ENCODE measurements at regions not wholly inside any gene's neighbourhood (a gene's known extent, or its start where the extent isn't known, plus 50 kb on each side); places are given as distances from the start of the nearest gene placed in this dataset.

- no peak overlapping the region for H2BK120ac ChIP-seq (ENCODE audit: low read depth, low read length)
- H3K56ac ChIP-seq (ENCODE audit: low read length), result no peak overlapping the region
- H4K5ac ChIP-seq (ENCODE audit: low read length), result no peak overlapping the region
- no peak overlapping the region for H3K27ac ChIP-seq (ENCODE audit: low read depth, low read length)
- no peak overlapping the region for H3K4me3 ChIP-seq (ENCODE audit: low read length)
- DNase-seq, result no peak
- no peak overlapping the region for H3K18ac ChIP-seq (ENCODE audit: low read length)
- no peak overlapping the region for H2BK15ac ChIP-seq (replicated peaks; ENCODE audit: low read depth)
- H3K4ac ChIP-seq (ENCODE audit: low read depth, low read length), result no peak overlapping the region
- no peaks in the 10 kb centered on the region for H3K79me2 ChIP-seq (ENCODE audit: control insufficient read depth, insufficient read depth, low read length)
- H3K4me2 ChIP-seq (ENCODE audit: low read length), result no peak overlapping the region
- H3K4me1 ChIP-seq (ENCODE audit: control insufficient read depth, low read depth, low read length), result peaks cover 3% of the 10 kb centered on the region
- H2AK5ac ChIP-seq (ENCODE audit: low read length), result no peak overlapping the region
- H2BK5ac ChIP-seq (ENCODE audit: low read length), result no peak overlapping the region
- no peak overlapping the region for H4K8ac ChIP-seq (ENCODE audit: low read depth, low read length)
- H3K79me1 ChIP-seq (ENCODE audit: low read length), result no peaks in the 10 kb centered on the region
- no peaks in the 10 kb centered on the region for H3K36me3 ChIP-seq (ENCODE audit: control insufficient read depth, insufficient read depth, low read length)
- no peaks in the 10 kb centered on the region for H3K27me3 ChIP-seq (ENCODE audit: insufficient read depth, low read length, poor library complexity)
- H3K9ac ChIP-seq (ENCODE audit: low read length), result no peak overlapping the region
- no peak overlapping the region for H3K23ac ChIP-seq (ENCODE audit: low read length)
Observed at GRCh38 chr3:56856752-56857151, 55.0 kb upstream of the ARHGEF3 start.

GRCh38 chr3:56855856-56856512, 54.2 kb upstream of the ARHGEF3 start:
- H3K79me2 ChIP-seq (ENCODE audit: control insufficient read depth, insufficient read depth, low read length), result no peaks in the 10 kb centered on the region

GRCh38 chr3:56854856-56855611, 53.3 kb upstream of the ARHGEF3 start:
- WGBS (ENCODE audit: extremely low coverage, insufficient coverage, low lambda C conversion rate), result no CpG with 5 or more reads among the region's 5 CpGs
- Histone ChIP-seq H3K27me3 (ENCODE audit: insufficient read depth, low read length, poor library complexity) (no peaks in the 10 kb centered on the region), H3K23ac (ENCODE audit: low read length) (no peak overlapping the region)

More at GRCh38 chr3:56855856-56856512, 54.2 kb upstream of the ARHGEF3 start:
- Histone ChIP-seq H4K5ac (ENCODE audit: low read length) (no peak overlapping the region), H3K9ac (ENCODE audit: low read length) (no peak overlapping the region), H2BK120ac (ENCODE audit: low read depth, low read length) (no peak overlapping the region), H3K4me3 (ENCODE audit: low read length) (no peak overlapping the region), H3K4ac (ENCODE audit: low read depth, low read length) (no peak overlapping the region), H2BK5ac (ENCODE audit: low read length) (no peak overlapping the region), H3K56ac (ENCODE audit: low read length) (no peak overlapping the region), H3K27ac (ENCODE audit: low read depth, low read length) (no peak overlapping the region), H2BK15ac (replicated peaks; ENCODE audit: low read depth) (no peak overlapping the region), H3K4me1 (ENCODE audit: control insufficient read depth, low read depth, low read length) (no peaks in the 10 kb centered on the region), H3K4me2 (ENCODE audit: low read length) (no peak overlapping the region), H3K23ac (ENCODE audit: low read length) (no peak overlapping the region), H4K8ac (ENCODE audit: low read depth, low read length) (no peak overlapping the region), H2AK5ac (ENCODE audit: low read length) (no peak overlapping the region), H3K36me3 (ENCODE audit: control insufficient read depth, insufficient read depth, low read length) (no peaks in the 10 kb centered on the region), H3K79me1 (ENCODE audit: low read length) (no peaks in the 10 kb centered on the region), H3K27me3 (ENCODE audit: insufficient read depth, low read length, poor library complexity) (no peaks in the 10 kb centered on the region), H3K18ac (ENCODE audit: low read length) (no peak overlapping the region)
- WGBS (ENCODE audit: extremely low coverage, insufficient coverage, low lambda C conversion rate), result no CpG with 5 or more reads among the region's 9 CpGs
- DNase-seq, result peak; percentile 65

GRCh38 chr3:56851966-56852884, 50.5 kb upstream of the ARHGEF3 start:
- no peak overlapping the region for H3K23ac ChIP-seq (ENCODE audit: low read length)
- no peak overlapping the region for H3K56ac ChIP-seq (ENCODE audit: low read length)
- H3K79me1 ChIP-seq (ENCODE audit: low read length), result no peaks in the 10 kb centered on the region
- H2BK15ac ChIP-seq (replicated peaks; ENCODE audit: low read depth), result no peak overlapping the region
- H3K4me3 ChIP-seq (ENCODE audit: low read length), result no peak overlapping the region
- no peak overlapping the region for H2BK120ac ChIP-seq (ENCODE audit: low read depth, low read length)
- no peak overlapping the region for H3K27ac ChIP-seq (ENCODE audit: low read depth, low read length)
- H4K8ac ChIP-seq (ENCODE audit: low read depth, low read length), result no peak overlapping the region
- H3K27me3 ChIP-seq (ENCODE audit: insufficient read depth, low read length, poor library complexity), result no peaks in the 10 kb centered on the region
- no peak overlapping the region for H2AK5ac ChIP-seq (ENCODE audit: low read length)
- H3K18ac ChIP-seq (ENCODE audit: low read length), result no peak overlapping the region
- H3K79me2 ChIP-seq (ENCODE audit: control insufficient read depth, insufficient read depth, low read length), result no peaks in the 10 kb centered on the region
- no peak overlapping the region for H2BK5ac ChIP-seq (ENCODE audit: low read length)
- no peak for DNase-seq
- WGBS (ENCODE audit: extremely low coverage, insufficient coverage, low lambda C conversion rate), result no CpG with 5 or more reads among the region's 9 CpGs
- H3K36me3 ChIP-seq (ENCODE audit: control insufficient read depth, insufficient read depth, low read length), result no peaks in the 10 kb centered on the region
- no peak overlapping the region for H3K4me2 ChIP-seq (ENCODE audit: low read length)
- H3K4ac ChIP-seq (ENCODE audit: low read depth, low read length), result no peak overlapping the region
- H3K4me1 ChIP-seq (ENCODE audit: control insufficient read depth, low read depth, low read length), result no peaks in the 10 kb centered on the region
- H4K5ac ChIP-seq (ENCODE audit: low read length), result no peak overlapping the region
- H3K9ac ChIP-seq (ENCODE audit: low read length), result no peak overlapping the region

More at GRCh38 chr3:56854856-56855611, 53.3 kb upstream of the ARHGEF3 start:
- H2BK15ac ChIP-seq (replicated peaks; ENCODE audit: low read depth), result no peak overlapping the region
- H3K79me1 ChIP-seq (ENCODE audit: low read length), result no peaks in the 10 kb centered on the region
- no peaks in the 10 kb centered on the region for H3K36me3 ChIP-seq (ENCODE audit: control insufficient read depth, insufficient read depth, low read length)
- H3K4me3 ChIP-seq (ENCODE audit: low read length), result no peak overlapping the region
- no peak overlapping the region for H2AK5ac ChIP-seq (ENCODE audit: low read length)
- H3K4ac ChIP-seq (ENCODE audit: low read depth, low read length), result no peak overlapping the region
- DNase-seq, result no peak
- no peak overlapping the region for H2BK5ac ChIP-seq (ENCODE audit: low read length)
- no peak overlapping the region for H2BK120ac ChIP-seq (ENCODE audit: low read depth, low read length)
- no peak overlapping the region for H3K4me2 ChIP-seq (ENCODE audit: low read length)
- H3K9ac ChIP-seq (ENCODE audit: low read length), result no peak overlapping the region
- no peak overlapping the region for H3K18ac ChIP-seq (ENCODE audit: low read length)
- H3K79me2 ChIP-seq (ENCODE audit: control insufficient read depth, insufficient read depth, low read length), result no peaks in the 10 kb centered on the region
- H4K5ac ChIP-seq (ENCODE audit: low read length), result no peak overlapping the region
- H3K27ac ChIP-seq (ENCODE audit: low read depth, low read length), result no peak overlapping the region
- H3K56ac ChIP-seq (ENCODE audit: low read length), result no peak overlapping the region
- H4K8ac ChIP-seq (ENCODE audit: low read depth, low read length), result no peak overlapping the region
- H3K4me1 ChIP-seq (ENCODE audit: control insufficient read depth, low read depth, low read length), result no peaks in the 10 kb centered on the region
